Endothelial cell of umbilical vein (primary cell): ENCODE measurements at regions not wholly inside any gene's neighbourhood (a gene's known extent, or its start where the extent isn't known, plus 50 kb on each side); places are given as distances from the start of the nearest gene placed in this dataset.

Experiments used
- BruUV-seq: library from RNA; stranded (reverse); fragments of 400-500 nt; replicated peaks from 2 replicates; lab custom pipeline; 2021; lab: Mats Ljungman, UMichigan
- CTCF ChIA-PET: fragments of 300-600, 350-600 bp; sonication (Branson Sonifier 250); formaldehyde crosslinking; loops from one replicate; lab custom pipeline; 2021; ENCODE audit warnings: antibody characterized with exemption, inconsistent platforms; lab: Charles Lee
- POLR2A ChIA-PET: fragments of 300-600, 350-600 bp; sonication (Branson Sonifier 250); formaldehyde crosslinking; loops from one replicate; lab custom pipeline; 2021; ENCODE audit warnings: antibody characterized with exemption, inconsistent platforms; lab: Charles Lee
- DNase-seq: peaks from one replicate; pipeline ENCODE4 v3.0.0-alpha.2; 2011; ENCODE audit warnings: low read depth, low spot score
- FAIRE-seq: peaks from 2 replicates; lab custom pipeline; 2011; peaks lifted over from hg19 to GRCh38; lab: Jason Lieb, UNC
- H2AFZ ChIP-seq: 2 replicates; pipeline ENCODE4 v1.6.0; 2012; ENCODE audit warnings: low read depth, low read length, control low read depth, inconsistent platforms
- H3K27ac ChIP-seq: 2 replicates; pipeline ENCODE4 v1.5.1; 2011; ENCODE audit warnings: low read depth, mild to moderate bottlenecking, control low read depth, low read length, moderate library complexity; ENCODE audit not compliant: insufficient read depth
- H3K27me3 ChIP-seq, 2 experiments: 2 replicates each; pipeline versions ENCODE4 v1.6.0 to v1.6.1; 2011; ENCODE audit warnings: low read length in 2 of 2, mixed read lengths in 1 of 2; ENCODE audit not compliant: control insufficient read depth in 2 of 2, insufficient read depth in 2 of 2
- H3K36me3 ChIP-seq, 2 experiments: 2 replicates in 1 of 2; 3 replicates in 1 of 2; pipeline ENCODE4 v1.5.1; 2011; ENCODE audit warnings: low read length in 2 of 2, mild to moderate bottlenecking in 1 of 2, moderate library complexity in 1 of 2; ENCODE audit not compliant: control insufficient read depth in 2 of 2, insufficient read depth in 2 of 2; ENCODE audit errors: extremely low read depth in 1 of 2
- H3K4me1 ChIP-seq: 3 replicates; pipeline ENCODE4 v1.5.1; 2011; ENCODE audit warnings: mild to moderate bottlenecking, low read length; ENCODE audit not compliant: control insufficient read depth, insufficient read depth; ENCODE audit errors: extremely low read depth
- H3K4me2 ChIP-seq: 2 replicates; pipeline ENCODE4 v1.6.1; 2011; ENCODE audit warnings: low read length, control low read depth, mixed read lengths; ENCODE audit not compliant: insufficient read depth
- H3K4me3 ChIP-seq, 3 experiments: fragments of 200-600 bp in 1 of 3; sonication (generic), shearing (Covaris generic) in 1 of 3; replicated peaks in 1 of 3; 2 replicates each; pipeline ENCODE4 v1.5.1; 2011 to 2016; ENCODE audit warnings: control low read depth in 3 of 3, low read length in 3 of 3, mild to moderate bottlenecking in 2 of 3, inconsistent platforms in 1 of 3, low read depth in 1 of 3, moderate library complexity in 1 of 3; ENCODE audit not compliant: insufficient read depth in 1 of 3
- H3K79me2 ChIP-seq: 2 replicates; pipeline ENCODE4 v1.6.0; 2012; ENCODE audit warnings: low read length, inconsistent platforms; ENCODE audit not compliant: control insufficient read depth, insufficient read depth
- H3K9ac ChIP-seq: replicated peaks from 2 replicates; pipeline ENCODE3; 2011; ENCODE audit warnings: low read length, control low read depth; ENCODE audit not compliant: insufficient read depth; ENCODE audit errors: extremely low read depth
- H3K9me1 ChIP-seq: replicated peaks from 3 replicates; pipeline ENCODE4 v1.6.0; 2011; ENCODE audit warnings: mild to moderate bottlenecking, low read length; ENCODE audit not compliant: control insufficient read depth, insufficient read depth; ENCODE audit errors: extremely low read depth
- H3K9me3 ChIP-seq: replicated peaks from 2 replicates; pipeline ENCODE4 v1.5.1; 2012; ENCODE audit warnings: low read length, inconsistent platforms; ENCODE audit not compliant: control insufficient read depth, insufficient read depth
- H4K20me1 ChIP-seq: replicated peaks from 2 replicates; pipeline ENCODE3; 2011; ENCODE audit warnings: mild to moderate bottlenecking, low read length; ENCODE audit not compliant: control insufficient read depth, insufficient read depth; ENCODE audit errors: extremely low read depth
- EZH2 ChIP-seq: IDR thresholded peaks from 2 replicates; pipeline ENCODE4 v1.6.1; 2012; ENCODE audit warnings: borderline replicate concordance, low read depth, mild to moderate bottlenecking, moderate library complexity, low read length, inconsistent platforms; ENCODE audit not compliant: severe bottlenecking
- GATA2 ChIP-seq: IDR thresholded peaks from 2 replicates; pipeline ENCODE4 v1.7.0; 2011; ENCODE audit warnings: low read depth, mild to moderate bottlenecking, moderate library complexity, mixed read lengths, low read length; ENCODE audit not compliant: insufficient read length, insufficient read depth
- JUN ChIP-seq: IDR thresholded peaks from 2 replicates; pipeline ENCODE4 v1.6.1; 2011; ENCODE audit warnings: borderline replicate concordance, low read depth; ENCODE audit not compliant: insufficient read length, insufficient read depth
- MYC ChIP-seq: IDR thresholded peaks from one replicate; pipeline ENCODE4 v1.6.1; 2011; ENCODE audit warnings: mild to moderate bottlenecking, low read depth, low read length
- dilution Hi-C: fragments of 300-500 bp; cut with MboI; formaldehyde crosslinking; loops from one replicate; pipeline ENCODE4 v1.15.0; 2019; ENCODE audit warnings: low sequenced_read_pairs; ENCODE audit not compliant: extremely low pct_ligation_motif_present
- intact Hi-C: fragments of 100-400 bp; cut with micrococcal nuclease; formaldehyde crosslinking; loops from one replicate; pipeline ENCODE4 v1.10.0; 2022
- TF ChIP-seq, protein P1 (sequence below), 2 donors: IDR thresholded peaks; 1 replicate in 1 of 2; 2 replicates in 1 of 2; pipeline ENCODE4 v1.5.1; 2011; ENCODE audit warnings: low read length in 2 of 2, mild to moderate bottlenecking in 2 of 2, moderate library complexity in 2 of 2, control low read depth in 1 of 2, inconsistent platforms in 1 of 2, low read depth in 1 of 2; ENCODE audit not compliant: insufficient read depth in 1 of 2; ENCODE audit errors: extremely low read depth in 1 of 2
- TF ChIP-seq, protein P2 (sequence below): IDR thresholded peaks from 2 replicates; pipeline ENCODE4 v1.6.1; 2011; ENCODE audit not compliant: insufficient read depth, insufficient read length

DNA sequence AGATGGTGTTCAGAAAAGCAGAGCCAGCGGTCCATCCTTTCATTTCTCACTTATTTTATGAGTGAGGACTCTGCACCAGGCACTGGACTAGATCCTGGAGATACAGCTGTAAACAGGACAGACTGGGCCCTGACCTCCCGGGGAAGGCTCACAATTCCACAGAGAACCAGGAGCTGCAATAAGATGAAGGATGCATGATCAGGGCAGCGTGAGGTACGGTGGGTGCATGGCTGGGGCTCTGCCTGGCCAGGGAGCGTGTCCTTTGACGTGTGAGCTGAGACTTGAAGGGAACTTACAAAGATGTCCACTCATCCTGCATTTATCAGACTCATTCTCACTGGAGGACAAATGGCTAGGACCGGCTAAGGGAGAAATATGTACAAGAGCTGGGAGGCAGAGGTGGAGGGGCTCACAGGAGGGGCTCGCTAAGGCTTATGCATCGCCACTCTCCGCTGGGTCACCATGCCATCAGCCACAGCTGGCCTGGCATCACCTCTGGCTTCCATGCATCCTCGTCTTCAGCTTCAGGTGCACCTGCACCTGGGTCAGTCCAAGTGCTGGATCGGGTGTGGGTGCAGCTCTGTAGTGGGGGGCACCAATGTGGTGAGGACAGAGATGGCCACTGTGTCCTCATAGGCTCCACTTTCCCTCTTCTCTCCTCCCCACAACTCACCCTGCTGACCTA is 213.9 kb downstream of the TOMM20 start:
- Histone ChIP-seq H3K4me3 (no peak overlapping the region), H3K4me2 (no peak overlapping the region), H2AFZ (no peak overlapping the region), H3K27me3 (no peaks in the 10 kb centered on the region), H3K9me3 (no peaks in the 10 kb centered on the region), H3K27ac (no peak overlapping the region), H3K9ac (no peak overlapping the region), H3K4me1 (peaks cover 36% of the 10 kb centered on the region), H4K20me1 (no peaks in the 10 kb centered on the region), H3K36me3 (no peaks in the 10 kb centered on the region), H3K79me2 (no peaks in the 10 kb centered on the region), H3K9me1 (no peaks in the 10 kb centered on the region)
- TF ChIP-seq MYC (no peak), JUN (no peak), EZH2 (no peak), GATA2 (no peak)
- TF ChIP-seq, protein P1, sequence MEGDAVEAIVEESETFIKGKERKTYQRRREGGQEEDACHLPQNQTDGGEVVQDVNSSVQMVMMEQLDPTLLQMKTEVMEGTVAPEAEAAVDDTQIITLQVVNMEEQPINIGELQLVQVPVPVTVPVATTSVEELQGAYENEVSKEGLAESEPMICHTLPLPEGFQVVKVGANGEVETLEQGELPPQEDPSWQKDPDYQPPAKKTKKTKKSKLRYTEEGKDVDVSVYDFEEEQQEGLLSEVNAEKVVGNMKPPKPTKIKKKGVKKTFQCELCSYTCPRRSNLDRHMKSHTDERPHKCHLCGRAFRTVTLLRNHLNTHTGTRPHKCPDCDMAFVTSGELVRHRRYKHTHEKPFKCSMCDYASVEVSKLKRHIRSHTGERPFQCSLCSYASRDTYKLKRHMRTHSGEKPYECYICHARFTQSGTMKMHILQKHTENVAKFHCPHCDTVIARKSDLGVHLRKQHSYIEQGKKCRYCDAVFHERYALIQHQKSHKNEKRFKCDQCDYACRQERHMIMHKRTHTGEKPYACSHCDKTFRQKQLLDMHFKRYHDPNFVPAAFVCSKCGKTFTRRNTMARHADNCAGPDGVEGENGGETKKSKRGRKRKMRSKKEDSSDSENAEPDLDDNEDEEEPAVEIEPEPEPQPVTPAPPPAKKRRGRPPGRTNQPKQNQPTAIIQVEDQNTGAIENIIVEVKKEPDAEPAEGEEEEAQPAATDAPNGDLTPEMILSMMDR (IDR thresholded peaks at IDR 0.05; ENCODE audit: extremely low read depth in 1 of 2, insufficient read depth in 1 of 2, low read depth in 1 of 2, low read length in 2 of 2) = no peak
- TF ChIP-seq, protein P2, sequence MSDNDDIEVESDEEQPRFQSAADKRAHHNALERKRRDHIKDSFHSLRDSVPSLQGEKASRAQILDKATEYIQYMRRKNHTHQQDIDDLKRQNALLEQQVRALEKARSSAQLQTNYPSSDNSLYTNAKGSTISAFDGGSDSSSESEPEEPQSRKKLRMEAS = no peak
- DNase-seq (no peak), FAIRE-seq (no peak)
- BruUV-seq = no TSS peak
- intact Hi-C loops = no loop called here
- ChIA-PET CTCF (interaction anchor here (0.8 kb wide), 1 partner anchor 13 kb away, joined by 3 read pairs; no protein-coding TSS in a partner anchor), POLR2A (interaction anchor here (0.5 kb wide), 1 partner anchor 304 kb away, joined by 3 read pairs; no protein-coding TSS in a partner anchor)
- dilution Hi-C loops = no loop called here
